SIG-M5 (cell line): ENCODE measurements at regions not wholly inside any gene's neighbourhood (a gene's known extent, or its start where the extent isn't known, plus 50 kb on each side); places are given as distances from the start of the nearest gene placed in this dataset.

Source experiments
- DNase-seq: peaks from one replicate; lab custom pipeline; 2025; lab: John Stamatoyannopoulos, UW

- DNase-seq, result no peak
These were observed 432.6 kb downstream of the SATB2 start for GRCh38 chr2:199025146-199025545.

GRCh38 chr2:199024224-199024623 lies 433.5 kb downstream of the SATB2 start:
- DNase-seq, result no peak

GRCh38 chr2:199019898-199020507 lies 437.7 kb downstream of the SATB2 start:
- no peak for DNase-seq

GRCh38 chr2:199018826-199019225 lies 438.9 kb downstream of the SATB2 start:
- no peak for DNase-seq

- no peak for DNase-seq
These were observed 442.7 kb downstream of the SATB2 start for GRCh38 chr2:199015072-199015471.

- DNase-seq, result no peak
These were observed 443.5 kb downstream of the SATB2 start for GRCh38 chr2:199014226-199014625.

GRCh38 chr2:199011908-199012307 lies 445.8 kb downstream of the SATB2 start:
- DNase-seq, result no peak

GRCh38 chr2:198994678-198995077 lies 463.1 kb downstream of the SATB2 start:
- DNase-seq, result no peak

GRCh38 chr2:198991431-198991830 lies 466.3 kb downstream of the SATB2 start:
- no peak for DNase-seq

- no peak for DNase-seq
These were observed 482.0 kb downstream of the SATB2 start for GRCh38 chr2:198975779-198976178.

GRCh38 chr2:198973785-198974184 lies 484.0 kb downstream of the SATB2 start:
- DNase-seq, result no peak

- DNase-seq, result no peak
These were observed 484.6 kb downstream of the SATB2 start for GRCh38 chr2:198973181-198973580.

- no peak for DNase-seq
These were observed 489.2 kb downstream of the SATB2 start for GRCh38 chr2:198968545-198968944.

GRCh38 chr2:198966269-198966668 lies 491.5 kb downstream of the SATB2 start:
- DNase-seq, result no peak

GRCh38 chr2:198961547-198961946 lies 496.2 kb downstream of the SATB2 start:
- DNase-seq, result no peak

- DNase-seq, result no peak
These were observed 500.6 kb downstream of the SATB2 start for GRCh38 chr2:198957181-198957580.

- DNase-seq, result no peak
These were observed 504.4 kb downstream of the SATB2 start for GRCh38 chr2:198953328-198953727.

- DNase-seq, result no peak
These were observed 506.9 kb downstream of the SATB2 start for GRCh38 chr2:198950803-198951202.

- no peak for DNase-seq
These were observed 512.2 kb downstream of the SATB2 start for GRCh38 chr2:198945496-198945895.

- no peak for DNase-seq
These were observed 527.6 kb downstream of the SATB2 start for GRCh38 chr2:198930170-198930569.

GRCh38 chr2:198928026-198928425 lies 529.7 kb downstream of the SATB2 start:
- no peak for DNase-seq

- no peak for DNase-seq
These were observed 539.6 kb downstream of the SATB2 start for GRCh38 chr2:198917926-198918720.

- DNase-seq, result no peak
These were observed 540.5 kb downstream of the SATB2 start for GRCh38 chr2:198917275-198917674.
